Choroid plexus epithelial cell (primary cell): ENCODE measurements at regions not wholly inside any gene's neighbourhood (a gene's known extent, or its start where the extent isn't known, plus 50 kb on each side); places are given as distances from the start of the nearest gene placed in this dataset.
"Not testable (repeated sequence)": the region's sequence is repeated elsewhere in the genome, so short reads cannot be mapped to it uniquely, and the experiment has no call there.

Experiments
- DNase-seq: peaks from one replicate; pipeline ENCODE4 v3.0.0-alpha.2; 2010; ENCODE audit warnings: low read depth
- H3K4me3 ChIP-seq: 2 replicates; pipeline ENCODE4 v1.5.1; 2011; ENCODE audit warnings: low read depth, mild to moderate bottlenecking, control low read depth, low read length, moderate library complexity
- TF ChIP-seq, protein P1 (sequence below): conservative IDR thresholded peaks from 2 replicates; pipeline ENCODE4 v1.5.1; 2011; ENCODE audit warnings: low read depth, mild to moderate bottlenecking, control low read depth, inconsistent platforms, low read length, moderate library complexity

DNA sequence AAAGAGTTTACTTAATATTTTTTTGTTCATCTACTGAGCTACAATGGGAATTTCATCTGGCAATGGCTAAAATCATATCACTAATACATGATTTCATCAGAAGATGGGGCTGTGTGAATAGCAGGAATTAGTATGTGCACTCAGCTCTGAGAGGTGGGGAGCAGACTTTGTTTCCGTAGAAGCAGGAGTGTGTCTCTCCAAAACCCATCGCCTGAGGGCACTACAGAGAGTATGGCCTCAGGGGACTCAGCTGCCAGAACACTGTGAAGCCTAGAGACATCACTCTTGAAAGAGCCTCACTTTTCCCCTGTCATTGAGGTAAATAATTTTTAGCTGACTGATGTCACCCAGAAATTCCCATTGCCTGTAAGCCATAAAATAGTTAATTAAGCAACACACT, 261.4 kb upstream of the ISX start:
- TF ChIP-seq, protein P1, sequence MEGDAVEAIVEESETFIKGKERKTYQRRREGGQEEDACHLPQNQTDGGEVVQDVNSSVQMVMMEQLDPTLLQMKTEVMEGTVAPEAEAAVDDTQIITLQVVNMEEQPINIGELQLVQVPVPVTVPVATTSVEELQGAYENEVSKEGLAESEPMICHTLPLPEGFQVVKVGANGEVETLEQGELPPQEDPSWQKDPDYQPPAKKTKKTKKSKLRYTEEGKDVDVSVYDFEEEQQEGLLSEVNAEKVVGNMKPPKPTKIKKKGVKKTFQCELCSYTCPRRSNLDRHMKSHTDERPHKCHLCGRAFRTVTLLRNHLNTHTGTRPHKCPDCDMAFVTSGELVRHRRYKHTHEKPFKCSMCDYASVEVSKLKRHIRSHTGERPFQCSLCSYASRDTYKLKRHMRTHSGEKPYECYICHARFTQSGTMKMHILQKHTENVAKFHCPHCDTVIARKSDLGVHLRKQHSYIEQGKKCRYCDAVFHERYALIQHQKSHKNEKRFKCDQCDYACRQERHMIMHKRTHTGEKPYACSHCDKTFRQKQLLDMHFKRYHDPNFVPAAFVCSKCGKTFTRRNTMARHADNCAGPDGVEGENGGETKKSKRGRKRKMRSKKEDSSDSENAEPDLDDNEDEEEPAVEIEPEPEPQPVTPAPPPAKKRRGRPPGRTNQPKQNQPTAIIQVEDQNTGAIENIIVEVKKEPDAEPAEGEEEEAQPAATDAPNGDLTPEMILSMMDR: no peak
- no peak for DNase-seq
- H3K4me3 ChIP-seq: no peak overlapping the region

DNA sequence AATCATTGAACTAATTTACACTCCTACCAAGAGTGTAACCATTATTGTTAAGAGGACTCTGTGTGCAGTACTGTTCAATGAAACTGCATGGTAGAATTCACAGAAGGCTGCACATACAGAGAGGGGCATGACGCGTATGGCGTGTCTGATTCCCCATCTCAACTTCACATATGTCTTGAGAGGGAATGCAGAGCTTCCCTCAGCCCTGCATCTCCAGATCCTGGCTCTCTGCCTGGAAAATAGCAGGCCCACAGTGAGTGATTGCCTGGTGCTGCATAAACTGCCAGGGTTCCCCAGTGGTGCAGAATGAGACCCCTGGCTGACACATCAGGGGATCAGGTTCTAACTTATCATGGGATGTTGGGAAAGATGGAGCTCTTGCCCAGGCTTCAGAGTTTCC, 260.2 kb upstream of the ISX start:
- TF ChIP-seq, protein P1: no peak
- DNase-seq: no peak

DNA sequence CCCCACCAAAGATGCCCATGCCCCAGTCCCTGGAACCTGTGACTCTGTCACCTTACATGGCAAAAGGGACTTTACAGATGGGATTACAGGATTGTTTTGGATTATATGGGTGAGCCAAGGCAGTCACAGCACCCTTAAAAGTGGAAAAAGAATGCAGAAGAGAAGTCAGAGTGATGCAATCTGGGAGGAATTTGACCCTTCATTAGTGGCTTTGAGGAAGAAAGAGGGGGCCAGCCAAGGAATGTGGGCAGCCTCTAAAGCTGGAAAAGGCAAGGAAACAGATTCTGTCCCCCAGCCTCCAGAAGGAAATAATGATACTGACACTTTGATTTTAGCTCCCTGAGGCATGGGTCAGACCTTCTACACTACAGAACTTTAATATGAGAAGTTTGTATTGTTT, 257.3 kb upstream of the ISX start:
- DNase-seq: no peak
- TF ChIP-seq, protein P1: no peak
- no peak overlapping the region for H3K4me3 ChIP-seq

More for the DNA sequence above, 260.2 kb upstream of the ISX start:
- H3K4me3 ChIP-seq: no peak overlapping the region

DNA sequence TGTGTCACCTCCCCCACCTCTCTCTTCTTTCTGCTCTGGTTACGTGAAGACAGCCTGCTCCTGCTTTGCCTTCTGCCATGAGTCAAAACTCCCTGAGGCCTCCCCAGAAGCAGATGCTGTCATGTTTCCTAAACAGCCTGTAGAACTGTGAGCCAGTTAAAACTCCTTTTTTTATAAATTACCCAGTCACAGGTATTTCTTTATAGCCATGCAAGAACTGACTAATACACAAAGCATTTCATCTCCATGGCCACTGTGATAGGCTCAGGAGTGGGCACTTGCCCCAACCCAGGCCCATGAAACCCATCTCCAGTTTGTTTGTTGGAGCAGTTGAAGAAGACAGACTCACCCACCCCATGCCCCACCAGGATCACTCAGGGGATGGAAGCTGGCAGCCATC, 253.3 kb upstream of the ISX start:
- TF ChIP-seq, protein P1: no peak
- DNase-seq: no peak
- H3K4me3 ChIP-seq: no peak overlapping the region

DNA sequence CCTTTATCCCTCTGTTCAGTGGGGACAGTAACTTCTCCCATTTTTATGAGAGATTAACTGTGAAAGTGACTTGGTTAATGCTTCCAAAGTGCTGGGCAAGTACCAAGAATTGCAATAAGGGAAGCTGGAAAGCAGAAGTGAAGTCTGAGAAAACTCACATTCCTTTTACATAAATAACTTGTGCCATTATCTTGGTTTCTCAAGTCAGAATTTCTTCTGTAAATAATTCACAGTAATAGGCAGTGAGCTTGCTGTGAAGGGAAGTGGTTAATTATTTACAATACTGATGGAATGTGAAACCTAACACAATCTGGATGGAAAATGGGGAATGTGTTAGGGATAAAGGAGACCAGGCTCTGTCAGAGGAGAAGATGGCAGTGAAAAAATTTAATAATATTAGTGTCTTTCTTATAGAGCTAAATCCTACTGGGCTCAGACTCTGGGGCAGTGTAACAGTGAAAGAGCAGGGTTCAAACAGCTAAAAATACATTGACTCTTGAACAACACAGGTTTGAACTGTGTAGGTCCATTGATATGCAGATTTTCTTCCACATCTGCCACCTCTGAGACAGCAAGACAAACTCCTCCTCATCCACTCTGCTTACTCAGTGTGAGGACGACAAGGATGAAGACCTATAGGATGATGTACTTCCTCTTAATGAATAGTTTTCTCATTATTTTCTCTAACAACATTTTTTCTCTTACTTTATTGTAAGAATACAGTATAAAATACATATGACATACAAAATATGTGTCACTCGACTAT, 251.5 kb upstream of the ISX start:
- no peak for DNase-seq
- TF ChIP-seq, protein P1: no peak
- H3K4me3 ChIP-seq: no peak overlapping the region

DNA sequence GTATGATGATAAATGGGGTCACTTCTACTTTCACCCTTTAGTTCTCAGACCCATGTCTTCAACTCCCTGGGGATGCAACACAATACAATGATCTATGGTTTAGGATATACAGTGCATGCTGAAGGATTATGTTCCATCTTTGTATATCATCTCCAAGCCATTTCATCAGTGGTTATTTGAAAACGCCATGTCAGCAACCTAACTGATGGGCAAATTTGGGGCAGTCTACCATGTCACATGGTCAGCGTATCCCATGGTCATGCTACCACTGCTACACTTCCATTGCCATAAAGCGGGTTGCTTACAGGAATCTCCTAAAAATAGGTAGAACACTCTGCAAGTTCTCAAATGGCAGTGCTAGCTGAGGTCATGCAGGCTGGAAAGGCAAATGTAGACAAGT, 236.5 kb upstream of the ISX start:
- no peak for DNase-seq
- H3K4me3 ChIP-seq: no peak overlapping the region
- TF ChIP-seq, protein P1: no peak

DNA sequence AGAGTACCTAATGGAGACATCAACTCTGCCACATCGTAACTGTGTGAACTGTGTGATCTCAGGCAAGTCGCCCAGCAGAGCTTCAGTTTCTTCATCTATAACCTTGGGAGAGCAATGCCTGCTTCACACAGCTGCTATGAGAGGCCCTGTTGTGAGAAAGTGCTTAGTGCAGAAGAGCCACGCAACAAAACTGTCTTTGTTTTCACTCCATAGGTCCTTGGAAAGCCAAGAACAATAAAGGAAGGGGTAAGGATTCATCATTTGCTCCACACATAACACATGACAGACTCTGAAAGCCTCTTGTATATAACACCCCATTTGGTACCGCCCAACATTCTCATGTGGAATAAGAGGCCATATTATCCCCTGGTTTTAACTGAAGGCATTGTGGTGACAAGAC, 231.9 kb upstream of the ISX start:
- TF ChIP-seq, protein P1: no peak
- no peak overlapping the region for H3K4me3 ChIP-seq
- DNase-seq: no peak

DNA sequence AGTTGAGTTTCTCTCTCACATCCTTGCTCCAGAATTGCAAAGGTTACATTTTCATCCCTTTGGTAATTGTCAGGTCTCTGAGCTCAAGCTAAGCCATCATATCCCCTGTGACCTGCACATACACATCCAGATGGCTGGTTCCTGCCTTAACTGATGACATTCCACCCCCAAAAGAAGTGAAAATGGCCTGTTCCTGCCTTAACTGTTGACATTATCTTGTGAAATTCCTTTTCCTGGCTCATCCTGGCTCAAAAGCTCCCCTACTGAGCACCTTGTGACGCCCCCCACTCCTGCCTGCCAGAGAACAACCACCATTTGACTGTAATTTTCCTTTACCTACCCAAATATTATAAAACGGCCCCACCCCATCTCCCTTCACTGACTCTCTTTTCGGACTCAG, 231.4 kb upstream of the ISX start:
- not testable (repeated sequence) for DNase-seq, H3K4me3 ChIP-seq
